Muscle layer of colon (tissue), 2 donors: ENCODE measurements at regions not wholly inside any gene's neighbourhood (a gene's known extent, or its start where the extent isn't known, plus 50 kb on each side); places are given as distances from the start of the nearest gene placed in this dataset.

Experiments
- H3K27ac ChIP-seq: one replicate; pipeline ENCODE4 v1.7.0; 2013; ENCODE audit warnings: low read depth, mild to moderate bottlenecking, low read length, moderate library complexity
- H3K27me3 ChIP-seq, 2 donors: one replicate each; pipeline ENCODE4 v1.7.0; 2013; ENCODE audit warnings: low read length in 2 of 2, mild to moderate bottlenecking in 2 of 2; ENCODE audit not compliant: insufficient read depth in 2 of 2, control insufficient read depth in 1 of 2
- H3K36me3 ChIP-seq: one replicate; pipeline ENCODE4 v1.7.0; 2013; ENCODE audit warnings: mild to moderate bottlenecking, low read length; ENCODE audit not compliant: insufficient read depth
- H3K4me1 ChIP-seq: one replicate; pipeline ENCODE4 v1.7.0; 2013; ENCODE audit warnings: mild to moderate bottlenecking, low read length; ENCODE audit not compliant: insufficient read depth
- H3K4me3 ChIP-seq, 2 donors: one replicate each; pipeline ENCODE4 v1.7.0; 2013; ENCODE audit warnings: low read length in 2 of 2, low read depth in 1 of 2, mild to moderate bottlenecking in 1 of 2, moderate library complexity in 1 of 2
- H3K9ac ChIP-seq: one replicate; pipeline ENCODE4 v1.7.0; 2013; ENCODE audit warnings: low read length
- H3K9me3 ChIP-seq: one replicate; pipeline ENCODE4 v1.7.0; 2013; ENCODE audit warnings: mild to moderate bottlenecking, low read length
- donor health status: abdominal sarcoma.
- donor health status: Adenocarcinoma of cecum.

DNA sequence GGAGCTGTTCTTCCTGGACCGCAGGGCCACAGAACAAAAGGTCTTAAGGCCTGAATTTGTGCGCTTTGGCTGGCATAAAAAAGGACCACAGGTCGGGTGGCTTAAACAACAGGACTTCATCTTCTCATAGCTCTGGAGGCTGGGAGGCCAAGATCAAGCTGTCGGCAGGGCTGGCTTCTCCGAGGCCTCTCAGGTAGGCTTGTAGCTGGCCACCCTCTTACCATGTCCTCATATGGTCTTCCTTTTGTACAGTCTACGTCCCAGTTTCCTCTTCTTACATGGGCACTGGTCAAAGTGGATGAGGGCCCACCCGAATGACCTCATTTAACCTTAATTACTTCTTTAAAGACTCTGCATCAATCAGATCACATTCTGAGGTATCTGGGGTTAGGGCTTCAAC lies 257.6 kb downstream of the CBLN1 start:
- Histone ChIP-seq H3K9me3 (no peaks in the 10 kb centered on the region), H3K9ac (no peak overlapping the region), H3K27me3 (no peaks in the 10 kb centered on the region), H3K4me1 (peaks cover 43% of the 10 kb centered on the region), H3K4me3 (no peak overlapping the region), H3K27ac (no peak overlapping the region), H3K36me3 (no peaks in the 10 kb centered on the region)

- H3K4me3 ChIP-seq = no peak overlapping the region
- H3K27me3 ChIP-seq = no peaks in the 10 kb centered on the region
- no peaks in the 10 kb centered on the region for H3K9me3 ChIP-seq
- peaks cover 43% of the 10 kb centered on the region for H3K4me1 ChIP-seq
- no peak overlapping the region for H3K9ac ChIP-seq
- peak overlapping the region; percentile 29 for H3K27ac ChIP-seq
- H3K36me3 ChIP-seq = no peaks in the 10 kb centered on the region
Observed at GRCh38 chr16:49023050-49023449, 258.6 kb downstream of the CBLN1 start.

- Histone ChIP-seq H3K9ac (no peak overlapping the region), H3K9me3 (no peaks in the 10 kb centered on the region), H3K4me1 (peaks cover 43% of the 10 kb centered on the region), H3K27ac (peak overlapping the region; percentile 29), H3K36me3 (no peaks in the 10 kb centered on the region), H3K4me3 (no peak overlapping the region), H3K27me3 (no peaks in the 10 kb centered on the region)
Observed at GRCh38 chr16:49022351-49022963, 259.2 kb downstream of the CBLN1 start.

DNA sequence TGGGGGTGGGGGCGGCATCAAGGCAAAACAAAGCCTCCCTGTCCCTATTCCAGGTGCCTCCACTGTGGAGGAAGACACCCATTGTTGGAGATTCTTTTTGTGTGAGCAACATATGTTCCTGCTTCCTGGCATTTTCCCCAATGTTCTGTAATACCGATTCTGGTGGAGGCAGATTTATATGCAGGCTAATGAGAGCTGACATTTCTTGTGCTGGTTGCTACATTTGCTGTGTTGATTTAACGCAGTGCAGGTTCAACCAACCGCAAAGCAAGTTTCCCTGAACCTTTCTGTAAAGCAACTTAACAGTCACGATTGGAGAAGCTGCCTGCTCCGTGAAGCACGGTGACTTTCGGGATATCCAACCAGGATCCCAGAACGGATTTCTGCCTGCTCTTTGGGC lies 260.5 kb downstream of the CBLN1 start:
- no peaks in the 10 kb centered on the region for H3K36me3 ChIP-seq
- no peak overlapping the region for H3K4me3 ChIP-seq
- H3K27me3 ChIP-seq = no peaks in the 10 kb centered on the region
- H3K27ac ChIP-seq = peak overlapping the region; percentile 35
- peaks cover 49% of the 10 kb centered on the region for H3K4me1 ChIP-seq
- no peak overlapping the region for H3K9ac ChIP-seq
- H3K9me3 ChIP-seq = no peaks in the 10 kb centered on the region

DNA sequence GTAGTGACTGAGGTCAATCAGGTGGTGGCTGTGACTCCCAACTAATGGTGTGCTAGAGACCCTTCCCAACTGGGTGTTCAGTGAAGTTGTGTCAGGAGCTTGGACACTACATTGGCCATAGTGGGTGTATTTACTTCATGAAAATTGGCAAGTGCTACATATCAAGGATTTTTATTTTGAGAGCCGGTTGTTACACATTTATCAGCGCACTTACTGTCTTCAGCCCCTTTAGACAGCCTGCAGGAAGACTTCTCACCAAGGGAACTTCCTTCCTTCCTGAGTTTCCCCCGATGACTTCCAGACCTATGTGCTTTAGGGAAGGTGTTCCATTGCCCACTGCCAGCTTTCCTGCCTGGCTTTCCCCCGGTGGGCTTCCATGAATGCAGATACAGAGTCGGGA lies 261.2 kb downstream of the CBLN1 start:
- no peaks in the 10 kb centered on the region for H3K9me3 ChIP-seq
- no peak overlapping the region for H3K9ac ChIP-seq
- H3K4me3 ChIP-seq = no peak overlapping the region
- peaks cover 52% of the 10 kb centered on the region for H3K4me1 ChIP-seq
- H3K27me3 ChIP-seq = no peaks in the 10 kb centered on the region
- no peaks in the 10 kb centered on the region for H3K36me3 ChIP-seq
- peak overlapping the region; percentile 45 for H3K27ac ChIP-seq

DNA sequence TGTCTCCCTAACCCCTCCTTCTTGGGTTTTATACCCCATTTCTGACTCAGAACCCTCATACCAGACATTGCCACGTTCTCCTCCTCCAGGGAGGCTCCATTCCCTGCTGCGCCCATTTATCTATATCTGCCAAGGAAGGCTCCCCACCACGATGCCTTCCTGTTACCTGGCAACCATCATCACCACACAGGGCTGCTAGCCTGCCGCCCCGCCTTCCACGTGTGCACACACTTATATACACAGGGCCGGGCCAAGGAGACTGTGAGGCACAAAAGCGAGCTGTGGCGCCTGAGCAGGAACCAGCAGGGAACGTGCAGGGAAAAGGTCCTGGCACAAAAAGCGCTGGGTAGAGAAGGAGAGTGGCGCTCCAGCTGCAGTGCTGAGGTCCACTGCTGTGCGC lies 261.8 kb downstream of the CBLN1 start:
- Histone ChIP-seq H3K4me1 (peaks cover 57% of the 10 kb centered on the region), H3K36me3 (no peaks in the 10 kb centered on the region), H3K27me3 (no peaks in the 10 kb centered on the region), H3K9ac (no peak overlapping the region), H3K27ac (peak overlapping the region; percentile 45), H3K4me3 (no peak overlapping the region), H3K9me3 (no peaks in the 10 kb centered on the region)

- Histone ChIP-seq H3K36me3 (no peaks in the 10 kb centered on the region), H3K4me1 (peaks cover 61% of the 10 kb centered on the region), H3K27me3 (no peaks in the 10 kb centered on the region), H3K9me3 (no peaks in the 10 kb centered on the region), H3K4me3 (no peak overlapping the region), H3K27ac (no peak overlapping the region), H3K9ac (no peak overlapping the region)
Observed at GRCh38 chr16:49019081-49019633, 262.5 kb downstream of the CBLN1 start.

GRCh38 chr16:49018259-49018931 lies 263.2 kb downstream of the CBLN1 start:
- H3K36me3 ChIP-seq = no peaks in the 10 kb centered on the region
- H3K9ac ChIP-seq = no peak overlapping the region
- H3K27me3 ChIP-seq = no peaks in the 10 kb centered on the region
- no peak overlapping the region for H3K4me3 ChIP-seq
- H3K9me3 ChIP-seq = no peaks in the 10 kb centered on the region
- H3K27ac ChIP-seq = no peak overlapping the region
- peaks cover 66% of the 10 kb centered on the region for H3K4me1 ChIP-seq

- Histone ChIP-seq H3K4me3 (no peak overlapping the region), H3K9me3 (no peaks in the 10 kb centered on the region), H3K9ac (no peak overlapping the region), H3K27ac (no peak overlapping the region), H3K4me1 (peaks cover 61% of the 10 kb centered on the region), H3K27me3 (no peaks in the 10 kb centered on the region), H3K36me3 (no peaks in the 10 kb centered on the region)
Observed at GRCh38 chr16:49017501-49017900, 264.1 kb downstream of the CBLN1 start.

DNA sequence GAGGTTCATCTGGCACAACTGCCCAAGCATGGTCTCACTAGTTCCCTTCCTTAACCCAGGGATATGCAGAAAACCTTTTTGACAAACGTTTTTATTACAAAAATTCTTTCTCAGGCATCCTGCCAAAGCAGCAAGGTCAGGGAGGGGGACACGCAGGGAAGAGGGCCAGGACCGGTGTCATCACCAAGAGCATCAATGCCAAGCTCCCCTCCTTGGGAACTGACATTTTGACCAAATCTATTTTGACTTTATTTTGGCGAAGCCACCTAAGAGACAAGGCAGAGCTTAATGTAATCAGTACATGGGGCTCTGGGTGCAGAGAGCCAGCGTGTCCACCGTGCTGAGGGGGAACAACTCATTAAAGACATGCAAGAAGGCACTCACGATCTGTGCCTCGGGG lies 265.2 kb downstream of the CBLN1 start:
- Histone ChIP-seq H3K36me3 (no peaks in the 10 kb centered on the region), H3K4me1 (peaks cover 56% of the 10 kb centered on the region), H3K9me3 (no peaks in the 10 kb centered on the region), H3K9ac (no peak overlapping the region), H3K27me3 (no peaks in the 10 kb centered on the region), H3K27ac (no peak overlapping the region), H3K4me3 (no peak overlapping the region)

- Histone ChIP-seq H3K4me3 (no peak overlapping the region), H3K27ac (no peak overlapping the region), H3K36me3 (no peaks in the 10 kb centered on the region), H3K27me3 (no peaks in the 10 kb centered on the region), H3K4me1 (peaks cover 44% of the 10 kb centered on the region), H3K9me3 (no peaks in the 10 kb centered on the region), H3K9ac (no peak overlapping the region)
Observed at GRCh38 chr16:49015225-49015592, 266.4 kb downstream of the CBLN1 start.
